Inferior parietal cortex (tissue), 1 donor: ENCODE measurements at regions not wholly inside any gene's neighbourhood (a gene's known extent, or its start where the extent isn't known, plus 50 kb on each side); places are given as distances from the start of the nearest gene placed in this dataset.

Experiments
- DNase-seq: peaks from one replicate; pipeline ENCODE4 v3.0.0-alpha.2; 2016; ENCODE audit errors: extremely low spot score

- DNase-seq = peak; percentile 58
Observed at GRCh38 chr14:82710267-82710841, 1176.7 kb upstream of the SEL1L start.

- DNase-seq = no peak
Observed at GRCh38 chr14:82719617-82720016, 1186.0 kb upstream of the SEL1L start.

- no peak for DNase-seq
Observed at GRCh38 chr14:82720431-82720830, 1186.8 kb upstream of the SEL1L start.

- no peak for DNase-seq
Observed at GRCh38 chr14:82720946-82721345, 1187.3 kb upstream of the SEL1L start.

- no peak for DNase-seq
Observed at GRCh38 chr14:82724316-82724715, 1190.7 kb upstream of the SEL1L start.

GRCh38 chr14:82725213-82725612 is 1191.6 kb upstream of the SEL1L start:
- DNase-seq = no peak

GRCh38 chr14:82731526-82731925 is 1197.9 kb upstream of the SEL1L start:
- no peak for DNase-seq

GRCh38 chr14:82740547-82740946 is 1206.9 kb upstream of the SEL1L start:
- no peak for DNase-seq

- DNase-seq = peak; percentile 25
Observed at GRCh38 chr14:82755476-82755875, 1221.8 kb upstream of the SEL1L start.

GRCh38 chr14:82755923-82756322 is 1222.3 kb upstream of the SEL1L start:
- DNase-seq = peak; percentile 51

- DNase-seq = no peak
Observed at GRCh38 chr14:82757776-82758175, 1224.1 kb upstream of the SEL1L start.

- DNase-seq = no peak
Observed at GRCh38 chr14:82759656-82760055, 1226.0 kb upstream of the SEL1L start.

- DNase-seq = no peak
Observed at GRCh38 chr14:82766123-82766522, 1232.5 kb upstream of the SEL1L start.

- DNase-seq = no peak
Observed at GRCh38 chr14:82766996-82767395, 1233.3 kb upstream of the SEL1L start.

GRCh38 chr14:82776958-82777357 is 1243.3 kb upstream of the SEL1L start:
- DNase-seq = no peak

GRCh38 chr14:82778008-82778590 is 1244.4 kb upstream of the SEL1L start:
- no peak for DNase-seq

- no peak for DNase-seq
Observed at GRCh38 chr14:82778601-82779000, 1244.9 kb upstream of the SEL1L start.

GRCh38 chr14:82779301-82779700 is 1245.6 kb upstream of the SEL1L start:
- DNase-seq = no peak

- no peak for DNase-seq
Observed at GRCh38 chr14:82785756-82786482, 1252.3 kb upstream of the SEL1L start.

- DNase-seq = no peak
Observed at GRCh38 chr14:82786483-82786880, 1252.8 kb upstream of the SEL1L start.

GRCh38 chr14:82796086-82796485 is 1262.4 kb upstream of the SEL1L start:
- DNase-seq = no peak

GRCh38 chr14:82798276-82798675 is 1264.6 kb upstream of the SEL1L start:
- DNase-seq = no peak
